HG02870 (cell line): ENCODE measurements at regions not wholly inside any gene's neighbourhood (a gene's known extent, or its start where the extent isn't known, plus 50 kb on each side); places are given as distances from the start of the nearest gene placed in this dataset.
"Not testable (repeated sequence)": the region's sequence is repeated elsewhere in the genome, so short reads cannot be mapped to it uniquely, and the experiment has no call there.

ENCODE experiments used
- ATAC-seq: cut with Tn5 transposase; IDR thresholded peaks from one replicate; pipeline ENCODE4 v1.9.1; 2021; ENCODE audit warnings: mild to moderate bottlenecking, moderate library complexity; ENCODE audit not compliant: unreplicated experiment

- ATAC-seq: not testable (repeated sequence)
Measured at GRCh38 chr2:201946746-201947145, 86.9 kb upstream of the FZD7 start.

DNA sequence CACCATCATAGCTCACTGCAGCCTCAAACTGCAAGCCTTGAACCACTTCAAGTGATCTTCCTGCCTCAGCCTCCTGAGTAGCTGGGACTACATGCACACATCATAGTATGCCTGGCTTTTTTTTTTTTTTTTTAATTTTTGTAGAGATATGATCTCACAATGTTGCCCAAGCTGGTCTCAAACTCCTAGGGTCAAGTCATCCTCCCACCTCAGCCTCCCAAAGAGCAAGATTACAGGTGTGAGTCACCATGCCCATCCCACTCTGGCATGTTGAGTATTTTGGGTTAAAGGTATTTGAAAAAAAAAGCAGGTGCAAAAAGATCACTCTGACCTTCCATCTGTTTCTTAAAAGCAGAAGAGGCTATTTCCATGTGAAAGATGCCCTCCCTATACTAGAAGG lies 86.4 kb upstream of the FZD7 start:
- ATAC-seq: no peak

DNA sequence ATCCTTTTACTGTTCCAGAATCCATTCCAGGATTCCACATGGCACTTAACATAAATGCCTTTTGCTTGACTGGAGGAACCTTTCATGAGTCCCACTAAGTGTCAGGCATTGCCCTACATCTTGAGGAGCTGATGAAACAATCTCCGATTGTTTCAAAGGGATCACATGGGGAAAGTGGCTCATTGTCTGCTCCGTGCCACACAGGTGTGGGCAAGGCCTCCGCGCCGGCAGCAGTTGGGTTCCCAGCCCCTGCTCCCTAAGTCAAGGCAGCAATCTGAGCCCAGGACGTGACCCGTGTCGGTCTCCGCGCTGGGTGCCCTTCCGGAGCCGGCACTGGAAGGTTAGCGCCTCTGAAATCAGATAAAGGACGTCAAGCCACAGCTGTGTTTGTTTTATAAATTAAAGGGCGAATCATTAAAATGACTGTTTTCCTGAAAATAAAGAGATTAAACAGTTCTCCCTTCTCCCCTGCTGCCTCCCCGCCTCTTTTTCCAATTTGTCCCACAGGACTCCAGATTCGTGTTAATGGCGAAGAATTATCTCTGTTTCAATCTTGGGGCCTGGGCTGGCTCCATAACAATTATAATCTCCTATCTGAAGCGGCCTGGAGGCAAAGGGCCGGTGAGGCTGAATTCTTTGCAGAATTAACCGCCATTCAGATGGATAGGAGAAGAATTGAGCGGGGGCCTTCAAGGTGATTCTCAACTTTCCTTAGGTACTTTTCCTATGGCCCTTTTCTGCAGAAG lies 84.3 kb upstream of the FZD7 start:
- no peak for ATAC-seq

GRCh38 chr2:201949927-201950246 lies 83.8 kb upstream of the FZD7 start:
- no peak for ATAC-seq

DNA sequence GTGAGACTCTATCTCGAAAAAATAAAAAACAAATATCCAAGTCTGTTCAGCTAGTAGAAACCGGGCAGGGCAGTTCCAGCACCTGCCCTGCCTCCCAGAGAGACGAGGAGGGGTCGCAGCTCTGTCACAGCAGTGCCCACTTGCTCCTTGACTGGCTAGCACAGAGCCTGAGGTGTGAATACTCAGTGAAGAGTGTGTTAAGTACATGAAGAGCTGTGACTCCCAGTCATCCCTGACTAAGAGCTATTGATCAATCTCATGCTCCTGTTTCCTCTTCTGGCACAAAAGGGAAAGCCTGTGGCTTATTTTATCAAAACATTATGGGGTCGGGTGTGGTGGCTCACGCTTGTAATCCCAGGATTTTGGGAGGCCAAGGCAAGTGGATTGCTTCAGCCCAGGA lies 83.0 kb upstream of the FZD7 start:
- ATAC-seq: no peak

DNA sequence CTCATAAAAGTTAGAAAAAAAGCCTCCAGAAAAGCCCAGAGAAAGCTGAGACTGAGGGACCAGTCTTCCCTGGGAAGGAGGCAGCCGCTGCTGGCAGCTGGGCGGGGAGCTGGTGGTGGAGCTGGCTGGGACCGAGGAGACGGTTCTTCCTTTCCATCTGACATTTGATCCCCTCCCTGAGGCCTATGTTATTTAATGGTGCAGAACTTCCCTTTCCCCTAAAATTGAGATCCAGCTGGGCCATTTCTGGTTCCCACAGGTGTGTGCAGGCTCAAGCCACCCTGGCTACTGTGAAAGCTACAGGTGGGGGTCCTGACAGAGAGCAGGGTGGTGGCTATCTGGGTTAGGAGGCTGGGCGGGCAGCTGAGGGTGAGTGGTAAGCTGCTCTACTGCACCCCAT lies 81.5 kb upstream of the FZD7 start:
- ATAC-seq: no peak

GRCh38 chr2:201953396-201953795 lies 80.3 kb upstream of the FZD7 start:
- ATAC-seq: no peak

GRCh38 chr2:201953880-201954279 lies 79.8 kb upstream of the FZD7 start:
- no peak for ATAC-seq

DNA sequence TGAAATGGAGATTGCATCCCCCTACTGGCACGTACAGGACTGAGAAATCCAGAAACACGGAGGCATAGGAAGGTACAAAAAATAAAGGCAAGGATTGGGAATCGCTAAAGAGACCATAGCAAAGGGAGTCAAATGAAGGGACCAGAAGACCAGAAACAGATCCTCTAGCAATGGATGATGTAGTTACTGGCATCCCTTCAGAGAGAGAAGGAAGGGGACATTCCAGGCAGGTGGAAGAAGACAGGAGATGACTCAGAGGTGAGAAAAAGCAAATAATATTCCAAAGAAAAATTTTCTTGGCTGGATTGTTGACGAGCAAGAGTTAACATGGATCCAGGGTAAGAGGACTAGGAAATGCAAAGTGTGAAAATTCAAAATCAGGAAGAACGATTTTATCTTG lies 78.4 kb upstream of the FZD7 start:
- ATAC-seq: no peak

DNA sequence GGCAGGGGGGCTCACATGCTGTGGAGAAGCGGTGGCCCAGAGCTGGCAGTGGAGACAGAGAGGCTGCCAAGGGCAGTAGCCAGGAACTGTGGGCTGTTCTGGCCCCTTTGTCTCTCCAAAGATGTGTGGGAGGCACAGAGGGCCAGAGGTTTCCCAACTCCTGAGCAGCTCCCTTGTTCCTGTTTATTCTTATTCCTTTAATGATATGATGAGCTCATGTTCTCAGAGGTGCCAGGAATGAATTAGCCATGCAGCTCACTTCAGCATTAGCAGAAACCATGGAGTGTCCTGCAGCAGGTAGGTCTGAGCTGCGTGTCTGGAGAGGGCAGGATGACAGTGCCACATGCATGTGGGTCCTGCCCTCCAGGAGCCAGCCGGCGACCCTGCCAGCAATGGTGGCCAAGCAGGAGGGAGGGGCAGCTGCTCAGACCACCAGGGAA lies 77.9 kb upstream of the FZD7 start:
- no peak for ATAC-seq

DNA sequence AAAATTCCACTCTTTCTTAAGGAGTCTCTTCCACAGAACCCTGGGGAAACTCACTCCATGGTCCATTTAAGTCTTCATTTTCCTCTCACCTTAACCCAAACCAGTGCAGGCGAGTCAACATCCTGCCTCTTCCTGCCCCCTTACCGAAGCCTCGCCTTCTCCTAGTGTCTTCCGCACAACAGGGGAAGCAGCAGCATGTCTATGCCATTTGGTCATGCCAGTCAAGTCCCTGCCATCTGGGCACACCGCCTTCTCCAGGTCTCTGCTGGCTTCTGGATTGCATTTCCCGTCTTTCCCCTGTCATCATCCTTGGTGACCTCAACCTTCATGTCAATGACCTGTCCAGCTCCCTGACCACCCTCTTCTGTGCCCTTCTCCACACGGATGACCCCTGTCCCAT lies 77.3 kb upstream of the FZD7 start:
- ATAC-seq: no peak

GRCh38 chr2:201957091-201957490 lies 76.6 kb upstream of the FZD7 start:
- no peak for ATAC-seq

DNA sequence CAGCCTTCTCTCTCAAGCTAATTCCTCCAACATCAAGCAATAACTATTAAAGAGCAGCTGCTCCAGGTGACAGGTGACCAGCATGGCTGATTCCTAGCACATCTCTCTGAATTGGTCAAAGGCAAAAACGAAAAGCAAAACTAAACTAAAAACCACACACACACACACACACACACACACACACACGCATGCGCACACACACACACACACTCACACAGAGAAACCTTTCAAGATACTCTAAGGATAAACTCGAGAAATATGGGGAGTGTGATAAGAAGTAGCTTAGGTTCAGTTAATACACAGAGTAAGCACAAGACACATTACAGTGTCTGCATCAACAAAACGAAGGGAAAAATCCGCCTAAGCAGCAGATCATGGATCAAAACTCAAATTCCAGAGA lies 74.5 kb upstream of the FZD7 start:
- no peak for ATAC-seq

- no peak for ATAC-seq
Measured at GRCh38 chr2:201959626-201960025, 74.0 kb upstream of the FZD7 start.

DNA sequence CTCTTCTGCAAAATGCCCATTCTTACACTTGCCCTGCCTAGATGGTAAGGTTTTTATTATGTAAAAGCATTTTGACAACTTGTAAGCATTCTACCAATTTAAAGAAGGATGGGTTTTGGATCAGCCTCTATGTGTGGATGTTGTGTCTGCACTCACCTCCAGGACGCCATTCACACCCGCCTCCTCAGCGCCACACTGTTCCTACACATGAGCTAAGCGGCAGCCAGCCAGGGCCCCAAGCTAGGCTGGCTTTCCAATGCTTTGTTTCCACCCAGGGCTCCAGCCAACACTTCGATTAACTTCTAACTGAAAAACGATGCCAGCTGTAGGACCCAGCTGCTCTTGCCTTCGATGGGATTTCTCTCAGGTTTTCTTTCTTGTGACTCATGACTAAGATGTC lies 73.3 kb upstream of the FZD7 start:
- ATAC-seq: no peak

- no peak for ATAC-seq
Measured at GRCh38 chr2:201961401-201961800, 72.3 kb upstream of the FZD7 start.

- ATAC-seq: no peak
Measured at GRCh38 chr2:201962774-201963562, 70.7 kb upstream of the FZD7 start.

- ATAC-seq: no peak
Measured at GRCh38 chr2:201964011-201964410, 69.6 kb upstream of the FZD7 start.

GRCh38 chr2:201964631-201965206 lies 68.9 kb upstream of the FZD7 start:
- ATAC-seq: no peak

- ATAC-seq: no peak
Measured at GRCh38 chr2:201965550-201965949, 68.1 kb upstream of the FZD7 start.

DNA sequence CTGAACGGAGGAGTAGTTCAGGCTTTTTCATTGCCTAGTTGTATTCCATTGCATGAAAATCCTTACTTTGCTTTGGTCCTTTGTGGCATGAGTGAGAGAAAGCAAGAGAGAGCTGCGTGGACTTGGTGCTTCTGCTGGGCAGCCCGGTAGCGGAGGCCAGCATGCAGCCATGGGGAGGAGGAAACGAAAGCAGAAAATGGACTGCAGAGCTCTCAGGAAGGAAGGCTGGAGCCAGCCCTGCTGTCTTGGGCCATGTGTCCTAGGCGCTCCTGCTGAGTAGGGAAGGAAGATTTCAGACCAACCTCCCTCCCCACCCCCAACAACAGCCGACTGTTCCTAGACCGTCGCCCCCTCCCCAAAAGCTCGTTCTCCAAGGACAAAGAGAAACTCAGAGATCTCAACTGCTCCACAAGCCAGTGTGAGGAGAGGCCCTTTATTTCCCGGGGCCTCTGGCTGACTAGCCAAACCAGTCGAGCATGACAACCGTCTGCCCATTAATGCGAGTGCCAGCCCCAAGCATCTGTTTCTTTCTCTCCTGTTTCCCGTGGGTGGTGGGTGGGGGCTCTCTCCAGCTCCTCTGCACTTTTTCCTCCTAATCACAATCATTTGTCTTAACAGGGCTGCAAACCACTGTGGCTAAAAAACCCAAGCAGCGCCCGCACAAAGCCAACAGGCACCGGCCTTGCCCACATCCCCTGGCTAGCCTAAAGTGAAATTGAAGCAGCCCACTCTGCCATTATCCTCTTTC lies 66.8 kb upstream of the FZD7 start:
- ATAC-seq: no peak

DNA sequence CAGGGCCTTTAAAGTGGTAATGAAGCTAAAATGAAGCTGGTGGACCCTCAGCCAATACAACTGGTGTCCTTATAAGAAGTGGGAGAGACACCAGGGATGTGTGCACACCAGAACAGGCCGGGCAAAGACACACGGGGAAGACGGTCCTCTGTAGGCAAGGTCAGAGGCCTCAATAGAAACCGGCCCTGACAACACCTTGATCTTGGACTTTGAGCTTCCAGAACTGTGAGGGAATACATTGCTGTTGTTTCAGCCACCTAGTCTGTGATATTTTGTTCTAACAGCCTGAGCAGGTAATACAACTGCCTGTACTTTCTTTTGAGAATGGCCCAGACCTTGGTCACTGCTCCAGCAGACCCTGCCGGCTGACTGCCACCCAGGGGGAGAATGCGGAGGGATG lies 65.6 kb upstream of the FZD7 start:
- no peak for ATAC-seq
